Activated T-cell treated with anti-CD3 and anti-CD28 coated beads, Interleukin-2, amount 50 U/mL, for 48 hours (primary cell): ENCODE measurements at regions not wholly inside any gene's neighbourhood (a gene's known extent, or its start where the extent isn't known, plus 50 kb on each side); places are given as distances from the start of the nearest gene placed in this dataset.

Experiments used
- DNase-seq, 2 experiments: peaks; one replicate each; pipeline ENCODE4 v3.0.0-alpha.2; 2020

- no peak for DNase-seq
Observed at GRCh38 chr12:114770323-114770722, 86.3 kb upstream of the TBX3 start.

- DNase-seq: no peak
Observed at GRCh38 chr12:114769634-114770033, 85.7 kb upstream of the TBX3 start.

GRCh38 chr12:114767906-114768722, 84.1 kb upstream of the TBX3 start:
- no peak for DNase-seq

- DNase-seq: no peak
Observed at GRCh38 chr12:114767084-114767760, 83.2 kb upstream of the TBX3 start.

- no peak for DNase-seq
Observed at GRCh38 chr12:114765960-114766691, 82.2 kb upstream of the TBX3 start.

- no peak for DNase-seq
Observed at GRCh38 chr12:114764510-114764909, 80.5 kb upstream of the TBX3 start.

- no peak for DNase-seq
Observed at GRCh38 chr12:114762490-114763110, 78.6 kb upstream of the TBX3 start.

GRCh38 chr12:114760151-114760877, 76.3 kb upstream of the TBX3 start:
- DNase-seq: no peak

- DNase-seq: no peak
Observed at GRCh38 chr12:114759635-114760034, 75.7 kb upstream of the TBX3 start.

GRCh38 chr12:114757684-114758325, 73.8 kb upstream of the TBX3 start:
- no peak for DNase-seq

GRCh38 chr12:114752217-114752616, 68.2 kb upstream of the TBX3 start:
- no peak for DNase-seq

GRCh38 chr12:114751712-114752111, 67.7 kb upstream of the TBX3 start:
- DNase-seq: no peak

- DNase-seq: no peak
Observed at GRCh38 chr12:114750917-114751316, 66.9 kb upstream of the TBX3 start.

- no peak for DNase-seq
Observed at GRCh38 chr12:114749065-114749464, 65.1 kb upstream of the TBX3 start.

GRCh38 chr12:114747012-114747858, 63.3 kb upstream of the TBX3 start:
- DNase-seq: no peak

- no peak for DNase-seq
Observed at GRCh38 chr12:114746297-114747011, 62.5 kb upstream of the TBX3 start.

- DNase-seq: no peak
Observed at GRCh38 chr12:114744691-114745090, 60.7 kb upstream of the TBX3 start.

- no peak for DNase-seq
Observed at GRCh38 chr12:114744285-114744684, 60.3 kb upstream of the TBX3 start.

GRCh38 chr12:114743799-114744198, 59.8 kb upstream of the TBX3 start:
- no peak for DNase-seq

- no peak for DNase-seq
Observed at GRCh38 chr12:114743289-114743688, 59.3 kb upstream of the TBX3 start.
